Peyer's patch (tissue), 4 donors: ENCODE measurements at regions not wholly inside any gene's neighbourhood (a gene's known extent, or its start where the extent isn't known, plus 50 kb on each side); places are given as distances from the start of the nearest gene placed in this dataset.

Source experiments
- POLR2A ChIP-seq, 2 donors: fragments of 450-650 bp; IDR thresholded peaks; one replicate each; pipeline ENCODE4 v1.5.1; 2017; ENCODE audit warnings: antibody characterized with exemption in 2 of 2, mild to moderate bottlenecking in 2 of 2, moderate library complexity in 2 of 2
- TF ChIP-seq, protein P1 (sequence below), 6 experiments: fragments of 450-650 bp in 4 of 6; fragments of 200-600 bp in 2 of 6; sonication (generic) in 1 of 6; IDR thresholded peaks; one replicate each; pipeline ENCODE4 v1.5.1; 2017 to 2019; ENCODE audit warnings: antibody characterized with exemption in 6 of 6, mild to moderate bottlenecking in 3 of 6, moderate library complexity in 1 of 6

DNA sequence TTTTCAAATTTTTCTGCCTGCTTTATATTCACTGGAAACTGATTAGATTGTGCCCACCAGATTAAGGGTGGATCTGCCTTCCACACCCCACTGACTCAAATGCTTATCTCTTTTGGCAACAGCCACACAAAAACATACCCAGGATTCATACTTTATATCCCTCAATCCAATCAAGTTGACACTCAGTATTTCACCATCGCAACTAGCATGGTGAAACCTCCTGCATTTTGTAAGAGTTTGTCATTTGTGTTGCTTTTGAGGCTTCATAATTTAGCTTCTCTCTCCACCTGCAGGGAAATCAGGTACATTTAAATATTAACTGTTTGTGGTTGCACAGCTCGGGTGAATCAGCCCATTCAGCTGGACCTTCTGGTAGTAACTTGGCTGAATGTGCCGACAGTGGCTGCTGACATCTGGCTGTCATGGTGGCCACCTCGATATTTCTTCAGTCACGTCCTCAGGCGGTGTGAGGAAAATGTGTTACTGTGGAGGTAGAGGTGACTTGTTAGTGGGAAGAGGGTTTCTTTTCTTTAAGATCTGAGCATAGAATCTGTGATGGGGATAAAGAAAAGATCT, 224.0 kb downstream of the PTBP2 start:
- TF ChIP-seq, protein P1, sequence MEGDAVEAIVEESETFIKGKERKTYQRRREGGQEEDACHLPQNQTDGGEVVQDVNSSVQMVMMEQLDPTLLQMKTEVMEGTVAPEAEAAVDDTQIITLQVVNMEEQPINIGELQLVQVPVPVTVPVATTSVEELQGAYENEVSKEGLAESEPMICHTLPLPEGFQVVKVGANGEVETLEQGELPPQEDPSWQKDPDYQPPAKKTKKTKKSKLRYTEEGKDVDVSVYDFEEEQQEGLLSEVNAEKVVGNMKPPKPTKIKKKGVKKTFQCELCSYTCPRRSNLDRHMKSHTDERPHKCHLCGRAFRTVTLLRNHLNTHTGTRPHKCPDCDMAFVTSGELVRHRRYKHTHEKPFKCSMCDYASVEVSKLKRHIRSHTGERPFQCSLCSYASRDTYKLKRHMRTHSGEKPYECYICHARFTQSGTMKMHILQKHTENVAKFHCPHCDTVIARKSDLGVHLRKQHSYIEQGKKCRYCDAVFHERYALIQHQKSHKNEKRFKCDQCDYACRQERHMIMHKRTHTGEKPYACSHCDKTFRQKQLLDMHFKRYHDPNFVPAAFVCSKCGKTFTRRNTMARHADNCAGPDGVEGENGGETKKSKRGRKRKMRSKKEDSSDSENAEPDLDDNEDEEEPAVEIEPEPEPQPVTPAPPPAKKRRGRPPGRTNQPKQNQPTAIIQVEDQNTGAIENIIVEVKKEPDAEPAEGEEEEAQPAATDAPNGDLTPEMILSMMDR (IDR thresholded peaks at IDR 0.05) = no peak
- no peak for TF ChIP-seq POLR2A (IDR thresholded peaks at IDR 0.05)
